ENCODE measurements at regions not wholly inside any gene's neighbourhood (a gene's known extent, or its start where the extent isn't known, plus 50 kb on each side); places are given as distances from the start of the nearest gene placed in this dataset.

GRCh38 chr2:79259959-79260358 is 100.4 kb upstream of the REG3A start:
- no peaks in the 10 kb centered on the region for H3K4me1 Mint-ChIP-seq
- Histone ChIP-seq H3K4me1 (ENCODE audit: control insufficient read depth, insufficient read depth, low read length) (no peaks in the 10 kb centered on the region), H3K4me3 (ENCODE audit: low read length) (no peak overlapping the region), H3K27ac (ENCODE audit: low read length) (no peak overlapping the region), H3K36me3 (ENCODE audit: control insufficient read depth, insufficient read depth, low read length) (no peaks in the 10 kb centered on the region), H3K27me3 (ENCODE audit: control insufficient read depth, insufficient read depth, low read length) (no peaks in the 10 kb centered on the region), H3K9me3 (ENCODE audit: control insufficient read depth, insufficient read depth, low read length) (peaks cover 2% of the 10 kb centered on the region)
- H3K9me3 Mint-ChIP-seq = peaks cover 8 to 24% of the 10 kb centered on the region in 2 donors
- no peak for DNase-seq
- 60% methylated on average over 1 of the region's 1 CpG for WGBS (ENCODE audit: insufficient coverage)
- TF ChIP-seq CTCF (IDR thresholded peaks at IDR 0.05) = no peak
- H3K4me3 Mint-ChIP-seq = no peak overlapping the region
- no peaks in the 10 kb centered on the region for H3K27me3 Mint-ChIP-seq (ENCODE audit: low read depth in 2 of 2)
- H3K27ac Mint-ChIP-seq = no peak overlapping the region
- intact Hi-C loops (cut with micrococcal nuclease) = no loop called here
- no peak for ATAC-seq
- peaks cover 14% of the 10 kb centered on the region for H3K36me3 Mint-ChIP-seq

GRCh38 chr2:79259296-79259695 is 99.7 kb upstream of the REG3A start:
- Mint-ChIP-seq H3K4me1 (no peaks in the 10 kb centered on the region), H3K36me3 (peaks cover 14% of the 10 kb centered on the region), H3K4me3 (no peak overlapping the region), H3K27me3 (ENCODE audit: low read depth in 2 of 2) (no peaks in the 10 kb centered on the region), H3K9me3 (peaks cover 8 to 24% of the 10 kb centered on the region in 2 donors), H3K27ac (no peak overlapping the region)
- Histone ChIP-seq H3K4me3 (ENCODE audit: low read length) (no peak overlapping the region), H3K27ac (ENCODE audit: low read length) (no peak overlapping the region), H3K27me3 (ENCODE audit: control insufficient read depth, insufficient read depth, low read length) (no peaks in the 10 kb centered on the region), H3K9me3 (ENCODE audit: control insufficient read depth, insufficient read depth, low read length) (peaks cover 2% of the 10 kb centered on the region), H3K36me3 (ENCODE audit: control insufficient read depth, insufficient read depth, low read length) (no peaks in the 10 kb centered on the region), H3K4me1 (ENCODE audit: control insufficient read depth, insufficient read depth, low read length) (no peaks in the 10 kb centered on the region)
- TF ChIP-seq CTCF (IDR thresholded peaks at IDR 0.05) = no peak
- intact Hi-C loops (cut with micrococcal nuclease) = no loop called here
- ATAC-seq = no peak
- whole genome bisulfite sequencing (ENCODE audit: insufficient coverage) = 75% methylated on average over 3 of the region's 3 CpGs
- DNase-seq = no peak

- no peak overlapping the region for H3K27ac ChIP-seq (ENCODE audit: low read length)
- no peaks in the 10 kb centered on the region for H3K27me3 Mint-ChIP-seq (ENCODE audit: low read depth in 2 of 2)
- DNase-seq = no peak
- no peak for TF ChIP-seq CTCF (IDR thresholded peaks at IDR 0.05)
- H3K27ac Mint-ChIP-seq = no peak overlapping the region
- no peaks in the 10 kb centered on the region for H3K4me1 Mint-ChIP-seq
- no peaks in the 10 kb centered on the region for H3K9me3 ChIP-seq (ENCODE audit: control insufficient read depth, insufficient read depth, low read length)
- peaks cover 9 to 19% of the 10 kb centered on the region in 2 donors for H3K9me3 Mint-ChIP-seq
- no peaks in the 10 kb centered on the region for H3K27me3 ChIP-seq (ENCODE audit: control insufficient read depth, insufficient read depth, low read length)
- WGBS (ENCODE audit: insufficient coverage) = 73% methylated on average over 2 of the region's 2 CpGs
- no peaks in the 10 kb centered on the region for H3K4me1 ChIP-seq (ENCODE audit: control insufficient read depth, insufficient read depth, low read length)
- no peak overlapping the region for H3K4me3 Mint-ChIP-seq
- no peaks in the 10 kb centered on the region for H3K36me3 ChIP-seq (ENCODE audit: control insufficient read depth, insufficient read depth, low read length)
- no peak overlapping the region for H3K4me3 ChIP-seq (ENCODE audit: low read length)
- ATAC-seq = no peak
- peaks cover 3% of the 10 kb centered on the region for H3K36me3 Mint-ChIP-seq
- intact Hi-C loops (cut with micrococcal nuclease) = no loop called here
Measured at GRCh38 chr2:79253243-79253774, 93.8 kb upstream of the REG3A start.

GRCh38 chr2:79250656-79251055 is 91.1 kb upstream of the REG3A start:
- intact Hi-C loops (cut with micrococcal nuclease) = no loop called here
- WGBS (ENCODE audit: insufficient coverage) = 86% methylated on average over 5 of the region's 5 CpGs
- H3K4me1 Mint-ChIP-seq = no peaks in the 10 kb centered on the region
- no peaks in the 10 kb centered on the region for H3K4me1 ChIP-seq (ENCODE audit: control insufficient read depth, insufficient read depth, low read length)
- no peaks in the 10 kb centered on the region for H3K27me3 Mint-ChIP-seq (ENCODE audit: low read depth in 2 of 2)
- H3K9me3 Mint-ChIP-seq = peaks cover 10 to 20% of the 10 kb centered on the region in 2 donors
- H3K27ac ChIP-seq (ENCODE audit: low read length) = no peak overlapping the region
- DNase-seq (no peak), ATAC-seq (no peak)
- no peaks in the 10 kb centered on the region for H3K27me3 ChIP-seq (ENCODE audit: control insufficient read depth, insufficient read depth, low read length)
- no peaks in the 10 kb centered on the region for H3K36me3 Mint-ChIP-seq
- no peak for TF ChIP-seq CTCF (IDR thresholded peaks at IDR 0.05)
- no peak overlapping the region for H3K27ac Mint-ChIP-seq
- H3K36me3 ChIP-seq (ENCODE audit: control insufficient read depth, insufficient read depth, low read length) = no peaks in the 10 kb centered on the region
- H3K9me3 ChIP-seq (ENCODE audit: control insufficient read depth, insufficient read depth, low read length) = no peaks in the 10 kb centered on the region
- no peak overlapping the region for H3K4me3 ChIP-seq (ENCODE audit: low read length)
- H3K4me3 Mint-ChIP-seq = no peak overlapping the region
